ENCODE measurements at regions not wholly inside any gene's neighbourhood (a gene's known extent, or its start where the extent isn't known, plus 50 kb on each side); places are given as distances from the start of the nearest gene placed in this dataset.

- DNase-seq: peak; percentile 24 to 68
These were observed 113.0 kb downstream of the DTHD1 start for GRCh38 chr4:36394352-36394903.

GRCh38 chr4:36399762-36400353, 118.4 kb downstream of the DTHD1 start:
- DNase-seq: peak; percentile 40 to 68

GRCh38 chr4:36402008-36402758, 120.8 kb downstream of the DTHD1 start:
- DNase-seq: no peak

GRCh38 chr4:36411338-36411737, 129.9 kb downstream of the DTHD1 start:
- DNase-seq: no peak

GRCh38 chr4:36414248-36414647, 132.8 kb downstream of the DTHD1 start:
- DNase-seq: no peak

- DNase-seq: no peak
These were observed 135.7 kb downstream of the DTHD1 start for GRCh38 chr4:36417146-36417545.

GRCh38 chr4:36420111-36420679, 138.8 kb downstream of the DTHD1 start:
- DNase-seq: no peak

GRCh38 chr4:36422607-36423006, 141.2 kb downstream of the DTHD1 start:
- DNase-seq: no peak

- DNase-seq: no peak
These were observed 145.3 kb downstream of the DTHD1 start for GRCh38 chr4:36426741-36427140.

- no peak for DNase-seq
These were observed 146.3 kb downstream of the DTHD1 start for GRCh38 chr4:36427696-36428095.

- no peak for DNase-seq
These were observed 151.2 kb downstream of the DTHD1 start for GRCh38 chr4:36432586-36432985.

GRCh38 chr4:36439556-36439955, 158.1 kb downstream of the DTHD1 start:
- DNase-seq: no peak

- DNase-seq: no peak
These were observed 164.1 kb downstream of the DTHD1 start for GRCh38 chr4:36445480-36445879.

- DNase-seq: no peak
These were observed 164.9 kb downstream of the DTHD1 start for GRCh38 chr4:36446275-36446674.

- no peak for DNase-seq
These were observed 179.9 kb downstream of the DTHD1 start for GRCh38 chr4:36461344-36461743.

- no peak for DNase-seq
These were observed 186.3 kb downstream of the DTHD1 start for GRCh38 chr4:36467670-36468069.

- no peak for DNase-seq
These were observed 190.5 kb downstream of the DTHD1 start for GRCh38 chr4:36471903-36472302.

GRCh38 chr4:36476135-36476534, 194.7 kb downstream of the DTHD1 start:
- no peak for DNase-seq

- no peak for DNase-seq
These were observed 196.4 kb downstream of the DTHD1 start for GRCh38 chr4:36477861-36478260.

- DNase-seq: no peak
These were observed 204.5 kb downstream of the DTHD1 start for GRCh38 chr4:36485885-36486284.

- no peak for DNase-seq
These were observed 208.4 kb downstream of the DTHD1 start for GRCh38 chr4:36489798-36490197.

GRCh38 chr4:36492041-36492440, 210.6 kb downstream of the DTHD1 start:
- DNase-seq: no peak

- DNase-seq: no peak
These were observed 211.2 kb downstream of the DTHD1 start for GRCh38 chr4:36492590-36492989.

- no peak for DNase-seq
These were observed 211.8 kb downstream of the DTHD1 start for GRCh38 chr4:36493251-36493650.

All from CD4-positive, alpha-beta T cell treated with Interferon alpha-2 for 1 hour (primary cell).